NCI-H1417 treated with DMSO at 0.1 percent for 48 hours (cell line): ENCODE measurements at regions not wholly inside any gene's neighbourhood (a gene's known extent, or its start where the extent isn't known, plus 50 kb on each side); places are given as distances from the start of the nearest gene placed in this dataset.
A peak's percentile ranks its signal among the peaks of the same experiment; 100 is the strongest.

Source experiments
- DNase-seq: peaks from one replicate; lab custom pipeline; 2025; lab: John Stamatoyannopoulos, UW

DNA sequence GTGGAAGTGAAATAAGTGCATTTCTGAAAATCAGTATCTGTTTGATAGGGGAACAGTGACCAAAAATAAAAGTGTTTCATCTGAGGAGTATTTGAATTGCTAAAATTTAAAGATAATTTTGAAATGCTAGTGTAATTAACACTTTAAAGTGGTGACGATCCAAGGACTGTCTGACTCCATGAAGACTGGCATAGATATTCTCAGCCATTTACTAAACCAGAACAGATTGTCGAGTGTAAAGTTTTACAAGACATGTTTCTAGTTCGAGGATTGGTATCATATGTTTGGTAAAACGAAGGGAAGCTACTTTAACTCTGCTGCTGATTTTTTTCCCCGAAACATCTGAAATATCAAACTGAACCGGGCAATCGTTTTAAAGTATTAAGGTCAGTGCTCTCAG, 417.9 kb downstream of the EPHA4 start:
- no peak for DNase-seq

- DNase-seq: no peak
These were observed 415.9 kb downstream of the EPHA4 start for GRCh38 chr2:221156062-221156734.

GRCh38 chr2:221161186-221161585, 410.9 kb downstream of the EPHA4 start:
- no peak for DNase-seq

- DNase-seq: no peak
These were observed 405.8 kb downstream of the EPHA4 start for GRCh38 chr2:221166292-221166691.

GRCh38 chr2:221167561-221167960, 404.5 kb downstream of the EPHA4 start:
- no peak for DNase-seq

GRCh38 chr2:221169724-221170123, 402.4 kb downstream of the EPHA4 start:
- DNase-seq: no peak

DNA sequence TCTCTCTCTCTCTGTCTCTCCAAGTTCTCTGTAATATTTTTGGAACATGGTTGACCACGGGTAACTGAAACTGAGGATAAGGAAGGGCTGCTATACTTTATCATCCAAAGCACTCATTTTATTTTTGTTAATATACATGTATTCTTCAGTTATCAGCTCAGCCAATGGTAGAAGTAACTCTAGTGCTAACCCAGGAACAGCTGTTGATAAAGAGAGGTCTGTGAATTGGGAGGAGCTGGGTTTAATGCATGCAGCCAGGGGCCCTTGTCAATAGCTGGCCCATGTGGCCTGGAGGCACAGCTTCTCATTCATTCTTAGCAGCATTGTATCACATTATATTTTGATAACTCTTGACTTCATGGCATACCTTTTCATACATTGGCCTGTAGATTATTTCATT, 401.6 kb downstream of the EPHA4 start:
- no peak for DNase-seq

DNA sequence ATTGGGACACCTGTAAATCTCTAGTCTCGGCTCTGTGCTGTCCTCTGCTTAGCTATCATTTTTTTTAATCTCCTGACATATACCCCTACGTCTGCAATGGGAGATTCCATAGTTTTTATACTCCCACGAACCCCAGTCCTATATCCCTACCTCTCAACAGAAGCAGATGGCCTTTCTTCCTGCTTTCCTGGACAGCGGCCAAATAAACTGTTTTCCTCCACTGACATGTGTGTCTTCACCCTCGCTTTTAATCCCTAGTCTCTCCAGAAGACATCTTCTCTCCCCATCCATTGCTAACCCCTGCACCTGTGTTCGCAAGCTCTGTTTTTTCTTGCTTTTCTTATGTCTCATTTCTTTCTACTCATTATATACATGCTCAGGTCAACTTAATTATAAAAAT, 395.4 kb downstream of the EPHA4 start:
- DNase-seq: no peak

DNA sequence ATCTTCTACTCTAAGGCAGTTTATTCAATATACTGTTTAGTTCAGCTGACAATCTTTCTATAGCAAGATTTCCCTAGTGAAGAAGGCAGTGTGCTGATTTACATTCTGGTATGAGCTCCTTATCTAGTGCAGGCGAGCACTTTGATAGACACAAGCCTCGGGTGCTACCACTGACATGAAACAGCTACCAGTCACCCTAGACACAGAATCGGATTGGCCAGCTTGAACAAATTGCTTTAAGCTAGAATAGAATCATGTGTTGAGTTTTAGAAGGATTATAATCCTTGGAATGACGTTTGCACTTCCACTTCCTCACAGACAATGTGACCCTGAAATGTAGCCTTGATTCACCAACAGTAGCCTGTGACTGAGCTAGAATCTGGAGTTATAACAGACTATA, 394.0 kb downstream of the EPHA4 start:
- DNase-seq: no peak

DNA sequence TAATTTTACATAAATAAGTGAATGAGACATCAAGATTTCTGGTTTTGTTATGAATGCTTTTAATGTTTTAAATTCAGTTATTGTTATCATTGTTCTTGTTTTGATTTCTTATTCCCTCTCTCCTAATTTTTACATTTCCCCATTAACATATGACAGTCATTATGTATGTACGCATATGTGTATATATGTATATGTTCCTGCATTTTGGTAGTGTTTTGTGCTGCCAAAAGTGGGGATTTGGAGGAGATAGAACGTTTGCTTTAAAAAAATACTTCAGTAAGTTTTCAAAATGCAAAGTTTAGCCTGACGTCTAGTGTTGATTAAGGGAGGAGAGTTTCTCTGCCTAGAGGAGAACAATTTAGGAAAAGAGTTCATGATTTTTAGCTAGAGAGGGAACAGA, 385.2 kb downstream of the EPHA4 start:
- DNase-seq: no peak

- no peak for DNase-seq
These were observed 382.6 kb downstream of the EPHA4 start for GRCh38 chr2:221189431-221190067.

- no peak for DNase-seq
These were observed 376.3 kb downstream of the EPHA4 start for GRCh38 chr2:221195829-221196228.

DNA sequence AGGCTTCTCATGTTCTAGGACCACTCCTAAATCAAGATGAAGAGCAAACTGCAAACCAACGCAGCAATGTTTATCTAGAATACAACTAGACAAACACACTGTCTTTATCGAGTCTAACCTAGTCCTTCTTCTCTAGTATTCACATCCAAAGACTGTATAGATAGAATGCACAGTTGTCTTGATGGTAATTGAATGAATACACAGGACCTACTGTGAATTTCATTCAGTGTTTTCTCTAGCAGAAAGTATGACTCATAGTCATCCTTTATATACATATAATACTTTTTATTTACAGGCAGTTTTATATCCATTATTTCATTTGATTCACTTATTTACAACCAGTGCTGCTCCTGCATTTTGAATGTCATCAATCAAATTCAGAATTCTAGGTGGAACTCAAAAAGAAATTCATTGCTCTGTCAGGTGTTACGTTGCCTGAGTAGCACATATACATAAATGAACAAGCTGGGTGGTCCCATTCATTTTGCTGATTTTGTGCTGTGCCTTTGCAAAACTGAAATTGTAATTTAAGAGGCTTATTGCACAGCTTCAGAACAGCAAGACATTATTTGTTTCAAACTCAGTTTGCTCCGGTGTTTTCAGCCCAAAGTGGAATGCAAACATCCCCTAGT, 374.8 kb downstream of the EPHA4 start:
- DNase-seq: no peak

GRCh38 chr2:221198309-221198708, 373.8 kb downstream of the EPHA4 start:
- DNase-seq: no peak

DNA sequence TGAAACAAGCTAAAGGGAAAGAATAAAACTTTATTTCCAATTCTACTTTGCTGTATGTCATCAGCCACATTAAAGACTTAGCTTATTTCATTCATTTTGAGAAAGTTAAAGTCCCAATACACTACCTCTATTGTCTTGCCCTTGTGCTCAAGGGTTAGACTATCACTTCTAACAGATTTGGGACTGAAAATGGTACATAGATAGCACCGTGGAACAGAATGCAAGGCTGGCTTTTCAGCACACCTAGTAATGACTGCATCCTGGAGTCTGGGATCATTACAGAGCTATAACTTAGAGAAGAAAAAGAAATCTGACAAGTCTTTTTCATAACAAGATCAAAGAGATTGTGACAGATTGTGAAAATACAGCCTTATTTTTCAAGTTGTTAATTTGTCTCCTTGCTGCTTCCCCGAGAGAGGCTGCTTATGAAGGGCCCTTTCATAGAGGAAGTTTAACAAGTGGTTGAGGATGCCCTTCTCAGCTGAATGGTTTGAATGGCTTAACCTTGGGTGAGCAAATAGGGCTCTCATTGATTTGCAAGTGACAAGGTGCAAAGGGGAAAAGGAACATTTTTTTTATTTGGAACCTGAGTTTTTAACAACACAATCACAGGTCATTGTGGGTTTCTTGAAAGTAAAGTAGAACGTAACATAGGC, 371.8 kb downstream of the EPHA4 start:
- DNase-seq: no peak

GRCh38 chr2:221202431-221202830, 369.7 kb downstream of the EPHA4 start:
- no peak for DNase-seq

GRCh38 chr2:221203125-221203524, 369.0 kb downstream of the EPHA4 start:
- no peak for DNase-seq

- DNase-seq: no peak
These were observed 368.2 kb downstream of the EPHA4 start for GRCh38 chr2:221203856-221204255.

DNA sequence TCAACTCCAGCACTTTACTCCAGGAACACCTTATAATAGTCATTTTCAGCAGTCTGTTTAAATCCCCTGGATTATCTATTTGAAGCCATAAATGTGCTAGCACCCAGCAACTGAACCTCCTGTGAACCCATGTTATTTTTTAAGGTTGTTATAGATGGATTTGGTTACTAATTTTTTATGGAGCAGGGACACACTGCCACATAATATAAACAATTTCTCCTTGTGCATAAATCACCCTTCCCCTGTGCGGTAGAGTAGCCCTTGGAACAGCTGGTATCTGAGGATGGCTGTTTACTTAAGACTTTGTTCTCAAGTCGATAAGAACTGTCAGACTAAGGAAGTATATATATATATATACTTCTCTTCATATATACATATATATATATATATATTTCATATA, 367.4 kb downstream of the EPHA4 start:
- peak; percentile 57 for DNase-seq

DNA sequence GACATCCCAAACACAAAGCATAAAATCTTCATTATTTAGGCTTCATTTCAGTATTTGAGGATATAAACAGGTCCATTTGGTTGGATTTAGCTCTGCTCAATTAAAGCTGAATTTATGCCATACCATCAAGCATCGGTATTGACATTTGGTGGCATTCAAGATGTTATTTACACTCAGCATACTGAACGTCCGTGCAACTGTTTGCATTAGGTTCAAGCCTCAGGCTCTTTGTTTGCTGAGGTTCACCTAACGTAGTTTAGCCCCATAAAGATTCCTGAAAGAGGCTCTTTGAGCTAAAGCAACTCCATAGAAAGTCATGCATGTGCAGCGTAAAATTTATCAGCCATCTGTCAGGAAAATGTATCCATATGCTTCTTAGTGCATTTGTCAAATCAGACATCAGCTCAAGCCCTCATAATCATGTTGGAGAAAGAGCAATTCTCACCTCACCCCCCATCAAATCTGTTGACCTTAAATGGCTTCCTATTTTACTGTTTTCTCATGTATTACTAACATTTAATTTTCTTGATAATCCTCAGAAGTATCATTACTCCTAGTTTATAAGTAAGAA, 366.9 kb downstream of the EPHA4 start:
- DNase-seq: peak; percentile 57

DNA sequence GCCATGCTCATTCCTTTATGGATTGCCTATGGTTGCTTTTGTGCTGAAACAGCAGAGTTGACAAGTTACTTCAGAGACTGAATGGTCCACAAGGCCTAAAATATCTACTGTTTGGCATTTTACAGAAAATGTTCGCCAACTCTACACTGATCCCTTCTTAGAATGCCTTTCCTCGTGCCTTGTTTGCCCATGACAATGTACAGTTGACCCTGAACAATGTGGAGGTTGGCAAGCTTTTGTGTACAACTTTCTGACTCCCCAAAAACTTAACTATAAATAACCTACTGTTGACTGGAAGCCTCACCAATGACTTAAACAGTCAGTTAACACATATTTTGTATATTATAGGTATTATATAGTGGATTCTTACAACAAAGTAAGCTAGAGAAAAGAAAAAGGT, 361.4 kb downstream of the EPHA4 start:
- no peak for DNase-seq

DNA sequence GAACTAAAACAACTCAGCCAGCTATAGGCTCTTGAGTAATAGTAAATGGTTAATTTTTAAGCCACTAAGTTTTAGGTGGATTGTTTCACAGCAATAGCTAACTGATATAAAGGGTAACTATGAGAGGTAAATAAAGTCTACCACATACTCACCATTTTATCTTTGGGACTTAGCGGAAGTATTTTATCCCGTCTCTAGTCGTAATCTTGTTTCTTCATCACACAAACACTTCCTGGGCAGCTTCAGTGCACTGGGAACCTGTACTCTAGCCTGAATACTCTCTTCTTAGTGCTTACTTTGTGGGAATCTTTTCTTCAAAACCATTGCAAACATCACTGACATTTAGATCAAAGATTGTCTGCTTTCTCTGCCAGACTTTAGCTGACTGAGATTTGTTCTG, 360.5 kb downstream of the EPHA4 start:
- no peak for DNase-seq

DNA sequence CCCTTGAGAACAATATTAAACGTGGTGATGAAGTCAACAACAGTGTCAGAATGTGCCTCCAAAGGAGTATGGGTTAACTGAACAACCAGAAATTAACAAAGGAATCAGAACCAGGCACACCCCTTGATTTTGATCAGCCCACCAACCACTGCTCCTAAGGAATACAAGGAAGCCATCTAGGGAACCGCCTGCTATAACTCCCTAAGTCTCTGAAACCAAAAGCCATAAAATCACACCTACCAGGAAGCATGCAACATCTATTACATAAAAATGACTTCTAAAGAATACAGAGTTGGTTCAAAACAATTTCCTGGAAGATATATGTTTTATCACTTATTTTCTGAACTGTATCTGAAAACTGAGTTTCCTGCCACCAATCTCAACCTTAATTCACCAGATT, 360.0 kb downstream of the EPHA4 start:
- DNase-seq: no peak
